Osteocyte (in vitro differentiated cells): ENCODE measurements at regions not wholly inside any gene's neighbourhood (a gene's known extent, or its start where the extent isn't known, plus 50 kb on each side); places are given as distances from the start of the nearest gene placed in this dataset.

Experiments
- DNase-seq: peaks from one replicate; pipeline ENCODE4 v3.0.0; 2021; ENCODE audit warnings: mixed read lengths; ENCODE audit not compliant: unreplicated experiment; ENCODE audit errors: extremely low spot score
- H3K27ac Mint-ChIP-seq: one replicate; pipeline ENCODE4 v1.8.0; 2021; ENCODE audit warnings: mild to moderate bottlenecking, mixed read lengths; ENCODE audit not compliant: unreplicated experiment
- H3K27me3 Mint-ChIP-seq: one replicate; pipeline ENCODE4 v1.8.0; 2021; ENCODE audit warnings: mixed read lengths; ENCODE audit not compliant: unreplicated experiment
- H3K36me3 Mint-ChIP-seq: one replicate; pipeline ENCODE4 v1.8.0; 2021; ENCODE audit warnings: mixed read lengths; ENCODE audit not compliant: unreplicated experiment
- H3K4me1 Mint-ChIP-seq: one replicate; pipeline ENCODE4 v1.8.0; 2021; ENCODE audit warnings: mixed read lengths; ENCODE audit not compliant: unreplicated experiment
- H3K4me3 Mint-ChIP-seq: one replicate; pipeline ENCODE4 v1.8.0; 2021; ENCODE audit warnings: mild to moderate bottlenecking, moderate library complexity, mixed read lengths; ENCODE audit not compliant: unreplicated experiment
- H3K9me3 Mint-ChIP-seq: one replicate; pipeline ENCODE4 v1.8.0; 2021; ENCODE audit warnings: mixed read lengths; ENCODE audit not compliant: unreplicated experiment
- CTCF ChIP-seq: fragments of 200-600 bp; sonication (generic); IDR thresholded peaks from 2 replicates; pipeline ENCODE4 v1.5.0; 2021; ENCODE audit warnings: antibody characterized with exemption, mild to moderate bottlenecking, moderate library complexity

GRCh38 chr2:15040429-15041084, 408.0 kb downstream of the LRATD1 start:
- no peak for TF ChIP-seq CTCF
- H3K4me3 Mint-ChIP-seq, result no peak overlapping the region
- no peak for DNase-seq
- H3K27me3 Mint-ChIP-seq, result no peaks in the 10 kb centered on the region
- H3K36me3 Mint-ChIP-seq, result no peaks in the 10 kb centered on the region
- H3K27ac Mint-ChIP-seq, result no peak overlapping the region
- H3K4me1 Mint-ChIP-seq, result no peaks in the 10 kb centered on the region
- H3K9me3 Mint-ChIP-seq, result no peaks in the 10 kb centered on the region

GRCh38 chr2:15041429-15041837, 408.9 kb downstream of the LRATD1 start:
- H3K4me3 Mint-ChIP-seq, result no peak overlapping the region
- no peak for DNase-seq
- no peaks in the 10 kb centered on the region for H3K4me1 Mint-ChIP-seq

GRCh38 chr2:15042801-15043217, 410.3 kb downstream of the LRATD1 start:
- no peaks in the 10 kb centered on the region for H3K27me3 Mint-ChIP-seq
- H3K27ac Mint-ChIP-seq, result no peak overlapping the region
- no peak for TF ChIP-seq CTCF
- no peaks in the 10 kb centered on the region for H3K9me3 Mint-ChIP-seq
- no peaks in the 10 kb centered on the region for H3K36me3 Mint-ChIP-seq
- H3K4me1 Mint-ChIP-seq, result no peaks in the 10 kb centered on the region
- no peak overlapping the region for H3K4me3 Mint-ChIP-seq
- DNase-seq, result no peak

More at GRCh38 chr2:15041429-15041837, 408.9 kb downstream of the LRATD1 start:
- TF ChIP-seq CTCF, result no peak
- no peaks in the 10 kb centered on the region for H3K27me3 Mint-ChIP-seq
- H3K36me3 Mint-ChIP-seq, result no peaks in the 10 kb centered on the region
- no peak overlapping the region for H3K27ac Mint-ChIP-seq
- no peaks in the 10 kb centered on the region for H3K9me3 Mint-ChIP-seq

- H3K27ac Mint-ChIP-seq, result no peak overlapping the region
- no peak for TF ChIP-seq CTCF
- H3K4me1 Mint-ChIP-seq, result no peaks in the 10 kb centered on the region
- H3K4me3 Mint-ChIP-seq, result no peak overlapping the region
- H3K27me3 Mint-ChIP-seq, result no peaks in the 10 kb centered on the region
- H3K9me3 Mint-ChIP-seq, result no peaks in the 10 kb centered on the region
- no peaks in the 10 kb centered on the region for H3K36me3 Mint-ChIP-seq
- DNase-seq, result no peak
These were observed 411.0 kb downstream of the LRATD1 start for GRCh38 chr2:15043336-15044058.

- no peak for TF ChIP-seq CTCF
- H3K27ac Mint-ChIP-seq, result no peak overlapping the region
- no peak overlapping the region for H3K4me3 Mint-ChIP-seq
- H3K27me3 Mint-ChIP-seq, result no peaks in the 10 kb centered on the region
- no peaks in the 10 kb centered on the region for H3K4me1 Mint-ChIP-seq
- no peak for DNase-seq
- H3K36me3 Mint-ChIP-seq, result no peaks in the 10 kb centered on the region
- H3K9me3 Mint-ChIP-seq, result no peaks in the 10 kb centered on the region
These were observed 412.5 kb downstream of the LRATD1 start for GRCh38 chr2:15045054-15045453.
